ENCODE measurements at regions not wholly inside any gene's neighbourhood (a gene's known extent, or its start where the extent isn't known, plus 50 kb on each side); places are given as distances from the start of the nearest gene placed in this dataset.
A peak's percentile ranks its signal among the peaks of the same experiment; 100 is the strongest.
"Not testable (repeated sequence)": the region's sequence is repeated elsewhere in the genome, so short reads cannot be mapped to it uniquely, and the experiment has no call there.

DNA sequence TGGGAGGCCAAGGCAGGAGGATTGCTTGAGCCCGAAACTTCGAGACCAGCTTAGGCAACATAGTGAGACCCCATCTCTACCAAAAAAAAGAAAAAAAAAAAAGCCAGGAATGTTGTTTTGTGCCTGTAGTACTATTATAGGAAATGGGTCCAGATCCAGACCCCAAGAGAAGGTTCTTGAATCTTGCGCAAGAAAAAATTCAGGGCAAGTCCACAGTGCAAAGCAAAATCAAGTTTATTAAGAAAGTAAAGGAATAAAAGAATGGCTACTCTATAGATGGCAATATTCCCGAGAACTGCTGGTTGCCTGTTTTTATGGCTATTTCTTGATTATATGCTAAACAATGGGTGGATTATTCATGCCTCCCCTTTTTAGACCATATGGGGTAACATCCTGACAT lies 51.2 kb upstream of the RDX start:
- no peak for DNase-seq (ENCODE audit: low read depth in 3 of 3, low spot score in 1 of 3)

GRCh38 chr11:110349138-110349996 lies 53.0 kb upstream of the RDX start:
- DNase-seq (ENCODE audit: low read depth in 3 of 3, low spot score in 1 of 3), result peak in 1 of 3 donors; percentile 41

GRCh38 chr11:110349997-110350383 lies 53.6 kb upstream of the RDX start:
- not testable (repeated sequence) for DNase-seq (ENCODE audit: low read depth in 3 of 3, low spot score in 1 of 3)

- no peak for DNase-seq (ENCODE audit: low read depth in 3 of 3, low spot score in 1 of 3)
These were observed 58.8 kb upstream of the RDX start for GRCh38 chr11:110355011-110355744.

- DNase-seq (ENCODE audit: low read depth in 3 of 3, low spot score in 1 of 3), result no peak
These were observed 60.6 kb upstream of the RDX start for GRCh38 chr11:110356762-110357671.

- no peak for DNase-seq (ENCODE audit: low read depth in 3 of 3, low spot score in 1 of 3)
These were observed 61.9 kb upstream of the RDX start for GRCh38 chr11:110358336-110358735.

GRCh38 chr11:110360781-110361408 lies 64.5 kb upstream of the RDX start:
- not testable (repeated sequence) for DNase-seq (ENCODE audit: low read depth in 3 of 3, low spot score in 1 of 3)

GRCh38 chr11:110362971-110363509 lies 66.6 kb upstream of the RDX start:
- DNase-seq (ENCODE audit: low read depth in 3 of 3, low spot score in 1 of 3), result no peak

DNA sequence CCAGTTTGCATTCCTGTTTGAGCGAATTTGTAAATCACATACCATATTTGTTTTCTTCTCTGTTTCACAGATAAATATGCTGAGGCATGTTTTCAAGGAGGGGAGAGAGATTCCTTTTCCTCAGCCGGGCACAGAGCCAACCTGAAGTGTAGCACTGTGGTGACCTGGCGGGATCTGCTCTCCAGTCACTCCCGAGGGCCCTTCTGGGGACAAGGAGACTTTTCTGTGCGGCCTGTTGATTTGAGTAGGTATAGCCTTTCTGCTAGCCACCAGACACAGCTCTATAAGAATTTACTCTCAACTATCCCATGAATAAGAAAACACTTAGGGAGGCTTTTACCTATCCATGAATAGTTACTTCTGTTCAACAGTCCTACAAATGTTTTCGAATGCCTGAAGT lies 63.5 kb upstream of the FDX1 start:
- DNase-seq (ENCODE audit: low read depth in 3 of 3, low spot score in 1 of 3), result no peak

DNA sequence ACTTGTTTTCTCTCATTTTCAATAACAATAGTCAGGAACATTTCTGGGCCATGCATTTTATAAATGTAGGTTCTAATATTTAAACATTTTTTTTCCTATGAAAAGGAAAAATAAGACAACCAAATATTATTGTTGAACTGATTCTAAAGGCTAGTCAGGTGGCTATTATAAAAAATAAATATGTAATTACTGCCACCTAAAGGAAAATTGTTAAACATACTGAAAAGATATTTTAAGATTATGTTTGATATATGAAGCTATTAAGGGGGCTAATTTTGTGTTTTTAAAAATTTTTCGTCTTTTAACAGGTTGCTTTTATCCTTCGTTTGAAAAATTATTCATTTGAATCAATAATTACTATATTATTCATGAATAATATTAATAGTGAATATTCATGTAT lies 62.2 kb upstream of the FDX1 start:
- no peak for DNase-seq (ENCODE audit: low read depth in 3 of 3, low spot score in 1 of 3)

- DNase-seq (ENCODE audit: low read depth in 3 of 3, low spot score in 1 of 3), result no peak
These were observed 58.7 kb upstream of the FDX1 start for GRCh38 chr11:110371084-110371483.

GRCh38 chr11:110373051-110373702 lies 56.6 kb upstream of the FDX1 start:
- DNase-seq (ENCODE audit: low read depth in 3 of 3, low spot score in 1 of 3), result no peak

DNA sequence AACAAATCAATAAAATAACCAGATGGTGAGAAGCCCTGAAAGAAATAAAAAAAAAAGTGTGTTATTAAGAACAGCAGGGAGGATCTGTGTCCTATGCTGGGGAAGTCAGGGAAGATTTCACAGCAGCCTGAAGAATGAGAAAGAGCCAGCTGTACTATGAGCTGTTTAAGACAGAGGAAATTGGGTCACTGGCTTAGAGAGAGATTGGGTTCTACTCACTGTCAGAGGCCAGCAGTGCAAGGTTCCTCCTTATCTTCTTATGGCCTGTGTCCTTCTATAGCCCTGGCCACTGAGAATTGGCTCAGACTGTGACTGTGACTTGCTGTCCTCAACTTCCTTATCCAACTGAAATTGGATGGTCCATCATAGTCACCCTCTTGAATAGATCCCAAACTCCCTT lies 54.8 kb upstream of the FDX1 start:
- DNase-seq (ENCODE audit: low read depth in 3 of 3, low spot score in 1 of 3), result no peak

- DNase-seq (ENCODE audit: low read depth in 3 of 3, low spot score in 1 of 3), result no peak
These were observed 54.4 kb upstream of the FDX1 start for GRCh38 chr11:110375351-110375750.

DNA sequence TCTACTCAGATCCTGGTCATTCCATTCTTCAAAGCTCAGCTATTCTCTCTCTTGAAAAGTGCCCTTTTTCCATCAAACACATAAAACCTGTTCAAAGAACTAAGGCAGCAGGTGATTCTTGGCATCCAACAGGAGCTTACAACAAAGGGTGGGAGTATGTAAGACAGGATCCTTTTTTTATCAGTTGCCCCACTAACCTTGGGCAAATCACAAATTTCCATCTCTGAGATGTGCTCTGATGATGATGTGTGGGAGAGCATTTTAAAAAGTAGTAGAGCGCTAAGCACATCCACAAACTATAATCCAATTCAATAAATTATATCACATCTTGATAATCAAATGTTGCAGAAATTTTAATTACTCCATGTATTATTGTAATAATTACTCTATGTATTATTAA lies 53.7 kb upstream of the FDX1 start:
- DNase-seq (ENCODE audit: low read depth in 3 of 3, low spot score in 1 of 3), result no peak

- no peak for DNase-seq (ENCODE audit: low read depth in 3 of 3, low spot score in 1 of 3)
These were observed 52.9 kb upstream of the FDX1 start for GRCh38 chr11:110376711-110377324.

DNA sequence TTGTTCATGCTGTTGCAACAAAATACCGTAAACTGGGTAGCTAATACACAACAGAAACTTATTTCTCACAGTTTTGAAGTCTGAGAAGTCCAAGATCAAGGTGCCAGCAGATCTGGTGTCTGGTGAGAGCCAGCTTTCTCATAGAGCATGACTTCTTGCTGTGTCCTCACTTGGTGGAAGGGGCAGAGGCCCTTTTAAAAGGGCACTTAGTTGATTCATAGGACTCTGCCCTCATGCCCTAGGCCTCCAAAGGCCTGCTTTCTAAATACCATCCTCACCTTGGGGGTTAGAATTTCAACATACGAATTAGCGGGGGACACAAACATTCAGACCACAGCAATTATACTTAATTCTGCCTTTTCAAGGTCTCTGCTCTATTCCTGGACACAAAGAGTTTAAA lies 52.3 kb upstream of the FDX1 start:
- DNase-seq (ENCODE audit: low read depth in 3 of 3, low spot score in 1 of 3), result no peak

GRCh38 chr11:110379261-110379660 lies 50.5 kb upstream of the FDX1 start:
- DNase-seq (ENCODE audit: low read depth in 3 of 3, low spot score in 1 of 3), result no peak

- DNase-seq (ENCODE audit: low read depth in 3 of 3, low spot score in 1 of 3), result no peak
These were observed 49.8 kb upstream of the FDX1 start for GRCh38 chr11:110379936-110380335.
